ENCODE measurements at regions not wholly inside any gene's neighbourhood (a gene's known extent, or its start where the extent isn't known, plus 50 kb on each side); places are given as distances from the start of the nearest gene placed in this dataset.

- TF ChIP-seq CTCF (IDR thresholded peaks at IDR 0.05): no peak
- TF ChIP-seq POLR2A (IDR thresholded peaks at IDR 0.05): no peak
Measured at GRCh38 chr14:38389681-38390080, 133.8 kb upstream of the CLEC14A start.

All from body of pancreas (tissue), 4 donors.